ENCODE measurements at regions not wholly inside any gene's neighbourhood (a gene's known extent, or its start where the extent isn't known, plus 50 kb on each side); places are given as distances from the start of the nearest gene placed in this dataset.

GRCh38 chr2:128465246-128466170, 146.8 kb upstream of the HS6ST1 start:
- Mint-ChIP-seq H3K4me3 (no peak overlapping the region), H3K27ac (no peak overlapping the region), H3K9me3 (peaks cover 40% of the 10 kb centered on the region), H3K4me1 (no peaks in the 10 kb centered on the region), H3K36me3 (peaks cover 10% of the 10 kb centered on the region), H3K27me3 (ENCODE audit: insufficient read depth, low read depth) (peaks cover 11% of the 10 kb centered on the region)
- H3K4me1 ChIP-seq, result no peaks in the 10 kb centered on the region
- H3F3A ChIP-seq (ENCODE audit: low read depth), result no peaks in the 10 kb centered on the region
- no peak overlapping the region for H2AFZ ChIP-seq (replicated peaks)
- H3K36me3 ChIP-seq, result no peaks in the 10 kb centered on the region
- no peak overlapping the region for H3K27ac ChIP-seq
- TF ChIP-seq CTCF (IDR thresholded peaks at IDR 0.05), result no peak
- TF ChIP-seq EZH2phosphoT487 (IDR thresholded peaks at IDR 0.05), result no peak
- TF ChIP-seq EZH2 (IDR thresholded peaks at IDR 0.05), result no peak
- H3K27me3 ChIP-seq, result no peaks in the 10 kb centered on the region
- DNase-seq (ENCODE audit: low spot score), result peak; percentile 1
- no peaks in the 10 kb centered on the region for H3K79me2 ChIP-seq (ENCODE audit: low read depth)
- no peak overlapping the region for H3K9ac ChIP-seq
- H3K4me3 ChIP-seq, result no peak overlapping the region
- peaks cover 3% of the 10 kb centered on the region for H3K9me3 ChIP-seq (ENCODE audit: low read depth)
- no peaks in the 10 kb centered on the region for H4K20me1 ChIP-seq (ENCODE audit: low read depth)
- no peak overlapping the region for H3K4me2 ChIP-seq

GRCh38 chr2:128466376-128466775, 147.7 kb upstream of the HS6ST1 start:
- Mint-ChIP-seq H3K9me3 (peaks cover 35% of the 10 kb centered on the region), H3K27me3 (ENCODE audit: insufficient read depth, low read depth) (peaks cover 11% of the 10 kb centered on the region), H3K27ac (no peak overlapping the region), H3K36me3 (peaks cover 12% of the 10 kb centered on the region), H3K4me3 (no peak overlapping the region), H3K4me1 (no peaks in the 10 kb centered on the region)
- H3F3A ChIP-seq (ENCODE audit: low read depth), result no peaks in the 10 kb centered on the region
- H3K27me3 ChIP-seq, result no peaks in the 10 kb centered on the region
- no peaks in the 10 kb centered on the region for H3K36me3 ChIP-seq
- no peak overlapping the region for H2AFZ ChIP-seq (replicated peaks)
- H3K4me2 ChIP-seq, result no peak overlapping the region
- no peak overlapping the region for H3K9ac ChIP-seq
- no peaks in the 10 kb centered on the region for H3K79me2 ChIP-seq (ENCODE audit: low read depth)
- TF ChIP-seq EZH2 (IDR thresholded peaks at IDR 0.05) (no peak), CTCF (IDR thresholded peaks at IDR 0.05) (no peak), EZH2phosphoT487 (IDR thresholded peaks at IDR 0.05) (no peak)
- peaks cover 3% of the 10 kb centered on the region for H3K9me3 ChIP-seq (ENCODE audit: low read depth)
- H4K20me1 ChIP-seq (ENCODE audit: low read depth), result no peaks in the 10 kb centered on the region
- no peak overlapping the region for H3K27ac ChIP-seq
- peak; percentile 0 for DNase-seq (ENCODE audit: low spot score)
- no peaks in the 10 kb centered on the region for H3K4me1 ChIP-seq
- H3K4me3 ChIP-seq, result no peak overlapping the region

GRCh38 chr2:128466776-128467175, 148.1 kb upstream of the HS6ST1 start:
- H3K4me2 ChIP-seq, result no peak overlapping the region
- no peak overlapping the region for H3K9ac ChIP-seq
- H3K27ac ChIP-seq, result no peak overlapping the region
- H3K79me2 ChIP-seq (ENCODE audit: low read depth), result no peaks in the 10 kb centered on the region
- H3K9me3 ChIP-seq (ENCODE audit: low read depth), result peaks cover 3% of the 10 kb centered on the region
- Mint-ChIP-seq H3K27me3 (ENCODE audit: insufficient read depth, low read depth) (peaks cover 11% of the 10 kb centered on the region), H3K4me1 (no peaks in the 10 kb centered on the region), H3K9me3 (peaks cover 33% of the 10 kb centered on the region), H3K4me3 (no peak overlapping the region), H3K27ac (no peak overlapping the region), H3K36me3 (peaks cover 12% of the 10 kb centered on the region)
- no peaks in the 10 kb centered on the region for H3K27me3 ChIP-seq
- no peak overlapping the region for H3K4me3 ChIP-seq
- H3F3A ChIP-seq (ENCODE audit: low read depth), result no peaks in the 10 kb centered on the region
- H3K36me3 ChIP-seq, result no peaks in the 10 kb centered on the region
- peak; percentile 0 for DNase-seq (ENCODE audit: low spot score)
- H3K4me1 ChIP-seq, result no peaks in the 10 kb centered on the region
- no peak for TF ChIP-seq EZH2phosphoT487 (IDR thresholded peaks at IDR 0.05)
- TF ChIP-seq EZH2 (IDR thresholded peaks at IDR 0.05), result no peak
- no peak for TF ChIP-seq CTCF (IDR thresholded peaks at IDR 0.05)
- H4K20me1 ChIP-seq (ENCODE audit: low read depth), result no peaks in the 10 kb centered on the region
- no peak overlapping the region for H2AFZ ChIP-seq (replicated peaks)

All from neural progenitor cell (in vitro differentiated cells).